ENCODE measurements at regions not wholly inside any gene's neighbourhood (a gene's known extent, or its start where the extent isn't known, plus 50 kb on each side); places are given as distances from the start of the nearest gene placed in this dataset.

GRCh38 chr4:177569434-177569833, 127.2 kb upstream of the AGA start:
- DNase-seq: no peak

GRCh38 chr4:177573507-177573906, 131.3 kb upstream of the AGA start:
- no peak for DNase-seq

GRCh38 chr4:177574446-177574845, 132.2 kb upstream of the AGA start:
- DNase-seq: no peak

GRCh38 chr4:177579649-177580048, 137.4 kb upstream of the AGA start:
- no peak for DNase-seq

- DNase-seq: no peak
These were observed 140.8 kb upstream of the AGA start for GRCh38 chr4:177582992-177583391.

GRCh38 chr4:177587989-177588388, 145.8 kb upstream of the AGA start:
- DNase-seq: no peak

- DNase-seq: no peak
These were observed 153.1 kb upstream of the AGA start for GRCh38 chr4:177595386-177595785.

- peak in 12 of 51 donors; percentile 1 to 27 (median 6) for DNase-seq
These were observed 153.8 kb upstream of the AGA start for GRCh38 chr4:177596035-177596434.

- no peak for DNase-seq
These were observed 154.8 kb upstream of the AGA start for GRCh38 chr4:177596991-177597390.

- DNase-seq: no peak
These were observed 163.0 kb upstream of the AGA start for GRCh38 chr4:177605252-177605651.

- no peak for DNase-seq
These were observed 164.9 kb upstream of the AGA start for GRCh38 chr4:177607111-177607573.

- no peak for DNase-seq
These were observed 169.9 kb upstream of the AGA start for GRCh38 chr4:177611974-177612664.

GRCh38 chr4:177612684-177613083, 170.4 kb upstream of the AGA start:
- DNase-seq: no peak

- DNase-seq: no peak
These were observed 190.2 kb upstream of the AGA start for GRCh38 chr4:177632481-177632880.

GRCh38 chr4:177638871-177639270, 196.6 kb upstream of the AGA start:
- no peak for DNase-seq

GRCh38 chr4:177640864-177641263, 198.6 kb upstream of the AGA start:
- no peak for DNase-seq

- no peak for DNase-seq
These were observed 218.0 kb upstream of the AGA start for GRCh38 chr4:177660223-177660622.

GRCh38 chr4:177667687-177668086, 225.4 kb upstream of the AGA start:
- DNase-seq: no peak

- no peak for DNase-seq
These were observed 229.2 kb upstream of the AGA start for GRCh38 chr4:177671387-177671786.

GRCh38 chr4:177671845-177672244, 229.6 kb upstream of the AGA start:
- DNase-seq: no peak

GRCh38 chr4:177673985-177674489, 231.8 kb upstream of the AGA start:
- no peak for DNase-seq

GRCh38 chr4:177680308-177680707, 238.1 kb upstream of the AGA start:
- no peak for DNase-seq

GRCh38 chr4:177681902-177682301, 239.7 kb upstream of the AGA start:
- no peak for DNase-seq

- no peak for DNase-seq
These were observed 244.9 kb upstream of the AGA start for GRCh38 chr4:177687117-177687516.

Measured in hypothalamus (tissue), 51 donors.